ENCODE measurements at regions not wholly inside any gene's neighbourhood (a gene's known extent, or its start where the extent isn't known, plus 50 kb on each side); places are given as distances from the start of the nearest gene placed in this dataset.

DNA sequence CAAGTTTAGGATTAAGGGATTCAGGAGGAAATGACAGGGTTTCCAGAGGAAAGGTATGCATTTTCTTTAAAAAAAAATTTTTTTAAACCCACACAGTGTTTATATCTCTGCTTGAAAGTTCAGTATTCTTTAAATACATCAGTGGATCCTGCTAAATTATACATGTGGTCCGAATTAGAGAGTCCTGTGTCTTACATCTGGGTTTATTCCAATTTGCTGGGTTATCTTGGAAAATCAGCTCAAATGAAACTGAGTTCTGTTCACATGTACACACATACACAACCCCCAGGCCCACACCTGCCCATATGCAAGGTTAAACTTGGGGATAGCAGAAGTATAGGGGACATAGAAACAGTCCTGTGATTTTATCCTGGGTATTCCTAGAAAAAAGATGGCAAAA, 493.7 kb downstream of the ZNF608 start:
- no peak for DNase-seq

- no peak for DNase-seq
Measured at GRCh38 chr5:124252191-124252638, 494.2 kb downstream of the ZNF608 start.

DNA sequence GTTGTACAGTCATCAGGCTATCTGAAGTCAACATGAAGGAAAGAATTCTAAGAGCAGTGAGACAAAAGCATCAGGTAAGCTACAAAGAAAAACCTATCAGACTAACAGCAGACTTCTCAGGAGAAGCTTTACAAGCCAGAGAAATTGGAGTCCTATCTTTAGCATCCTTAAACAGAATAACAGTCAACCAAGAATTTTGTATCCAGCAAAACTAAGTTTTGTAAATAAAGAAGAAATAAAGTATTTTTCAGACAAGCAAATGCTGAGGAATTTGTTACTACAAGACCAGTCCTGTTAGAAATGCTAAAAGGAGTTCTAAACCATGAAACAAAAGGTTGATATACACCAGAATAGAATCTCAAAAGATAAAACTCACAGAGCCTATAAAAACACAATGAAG, 501.2 kb downstream of the ZNF608 start:
- no peak for DNase-seq

DNA sequence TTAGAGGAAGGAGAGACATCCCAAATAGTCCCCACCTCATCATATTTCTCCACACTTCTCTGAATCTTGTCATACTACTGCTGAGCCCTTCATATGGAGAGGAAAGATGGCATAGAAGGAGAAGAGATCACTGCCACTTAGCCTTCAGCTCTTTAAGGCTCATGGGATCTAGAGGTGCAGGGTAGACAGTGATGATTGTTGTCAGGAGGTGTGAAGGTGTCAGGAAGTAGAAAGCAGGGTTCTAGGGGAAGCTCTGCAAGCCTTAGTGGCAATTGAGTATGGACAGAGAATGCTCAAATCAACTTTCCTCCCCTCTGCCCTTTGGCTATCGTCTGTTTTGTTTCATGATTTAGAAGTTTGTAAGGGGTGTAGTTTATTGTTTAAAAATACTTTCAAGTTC, 505.7 kb downstream of the ZNF608 start:
- no peak for DNase-seq

DNA sequence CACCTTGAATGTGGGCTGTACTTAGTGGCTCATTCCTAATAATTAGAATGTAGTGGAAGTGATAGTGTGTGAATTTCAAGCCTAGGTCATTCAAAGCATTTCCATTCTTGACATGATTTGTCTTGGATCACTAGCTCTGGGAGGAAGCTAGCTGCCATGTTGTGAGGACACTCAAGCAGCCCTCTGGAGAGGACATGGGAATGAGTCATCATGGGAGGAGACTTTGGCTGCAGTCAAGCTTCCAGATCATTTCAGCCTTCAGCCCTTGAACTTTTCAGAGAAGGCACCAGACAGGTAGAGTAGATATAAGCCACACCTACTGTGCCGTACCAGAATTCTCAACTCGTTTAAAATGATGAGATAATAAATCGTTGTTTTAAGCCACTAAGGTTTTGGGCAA, 506.9 kb downstream of the ZNF608 start:
- no peak for DNase-seq

- DNase-seq = no peak
Measured at GRCh38 chr5:124238350-124238749, 508.1 kb downstream of the ZNF608 start.

DNA sequence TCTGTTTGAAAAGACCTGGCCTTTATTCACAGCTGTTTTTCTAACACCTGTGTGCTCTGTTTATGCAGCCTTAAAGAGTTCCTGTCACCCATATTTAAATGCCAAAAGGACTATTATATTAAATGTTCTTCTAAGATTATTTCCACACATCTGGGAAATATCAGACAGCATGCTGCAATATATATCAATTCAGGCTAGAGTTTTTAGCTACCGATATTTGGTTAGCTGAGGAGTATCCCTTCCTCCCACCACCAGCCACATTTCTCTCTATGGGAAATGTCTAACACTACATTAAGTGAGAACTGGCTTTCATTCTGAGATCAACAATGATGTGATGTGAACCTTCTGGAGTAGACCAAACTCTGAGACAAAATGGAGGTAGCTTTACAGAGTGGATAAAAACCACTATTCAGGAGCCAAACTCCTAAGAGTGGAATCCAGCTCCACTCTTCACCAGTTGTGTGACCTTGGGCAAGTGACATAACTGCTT, 509.2 kb downstream of the ZNF608 start:
- no peak for DNase-seq

DNA sequence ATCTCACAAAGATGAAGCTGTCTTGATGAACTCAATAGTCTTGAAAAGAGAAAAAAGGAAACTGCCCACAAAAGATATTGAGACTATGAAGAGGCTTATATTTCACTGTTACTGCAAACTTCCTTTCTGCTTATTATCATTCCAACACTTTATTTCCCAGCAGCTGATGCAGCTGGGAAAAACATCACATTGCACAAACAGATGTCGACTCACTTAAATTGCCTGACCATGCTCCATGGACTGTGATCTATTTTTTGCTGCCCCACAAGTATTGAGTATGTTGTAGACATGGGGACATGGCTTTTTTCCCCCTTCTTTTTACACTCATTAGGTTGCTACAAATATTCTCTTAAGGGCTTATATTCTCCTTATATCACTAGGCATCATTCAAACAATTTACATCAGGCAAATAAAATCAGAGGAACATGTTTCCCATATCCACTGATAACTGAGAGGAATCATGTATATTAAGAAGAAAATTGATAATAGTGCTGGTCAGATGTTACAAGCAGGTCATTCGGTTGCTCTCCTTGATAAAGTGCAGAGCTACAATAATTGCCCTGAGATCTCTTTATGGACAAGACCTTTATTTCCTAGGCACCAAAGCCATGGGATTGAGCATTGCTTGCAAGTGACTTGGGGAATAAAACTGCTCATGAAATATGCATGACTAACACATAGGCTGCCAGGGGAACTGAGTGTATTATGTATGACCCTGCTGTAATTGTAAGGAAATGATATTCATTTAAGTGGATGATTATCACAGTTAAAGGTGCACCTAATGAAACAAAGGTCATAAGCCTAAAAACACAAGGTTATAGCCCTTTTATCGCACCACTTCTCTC, 509.9 kb downstream of the ZNF608 start:
- no peak for DNase-seq

DNA sequence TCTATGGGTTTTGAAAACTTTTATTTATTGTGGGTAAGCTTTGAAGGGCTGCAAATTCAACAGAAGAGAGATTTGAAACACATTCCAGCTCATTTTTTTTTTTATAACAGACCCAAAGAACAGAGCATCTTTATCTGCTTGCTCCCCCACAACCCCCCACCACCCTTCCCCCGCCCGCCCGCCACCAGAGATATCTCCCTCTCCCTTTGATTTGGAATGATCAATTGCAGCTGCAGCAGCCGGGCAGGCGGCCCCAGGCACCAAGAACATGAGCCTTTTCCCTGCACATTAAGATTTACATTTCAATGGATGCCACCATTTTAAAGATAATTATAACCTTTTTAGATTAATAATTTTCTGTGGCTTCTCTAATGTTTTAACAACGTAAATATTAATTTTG, 510.9 kb downstream of the ZNF608 start:
- no peak for DNase-seq

- DNase-seq = no peak
Measured at GRCh38 chr5:124234770-124235562, 511.5 kb downstream of the ZNF608 start.

DNA sequence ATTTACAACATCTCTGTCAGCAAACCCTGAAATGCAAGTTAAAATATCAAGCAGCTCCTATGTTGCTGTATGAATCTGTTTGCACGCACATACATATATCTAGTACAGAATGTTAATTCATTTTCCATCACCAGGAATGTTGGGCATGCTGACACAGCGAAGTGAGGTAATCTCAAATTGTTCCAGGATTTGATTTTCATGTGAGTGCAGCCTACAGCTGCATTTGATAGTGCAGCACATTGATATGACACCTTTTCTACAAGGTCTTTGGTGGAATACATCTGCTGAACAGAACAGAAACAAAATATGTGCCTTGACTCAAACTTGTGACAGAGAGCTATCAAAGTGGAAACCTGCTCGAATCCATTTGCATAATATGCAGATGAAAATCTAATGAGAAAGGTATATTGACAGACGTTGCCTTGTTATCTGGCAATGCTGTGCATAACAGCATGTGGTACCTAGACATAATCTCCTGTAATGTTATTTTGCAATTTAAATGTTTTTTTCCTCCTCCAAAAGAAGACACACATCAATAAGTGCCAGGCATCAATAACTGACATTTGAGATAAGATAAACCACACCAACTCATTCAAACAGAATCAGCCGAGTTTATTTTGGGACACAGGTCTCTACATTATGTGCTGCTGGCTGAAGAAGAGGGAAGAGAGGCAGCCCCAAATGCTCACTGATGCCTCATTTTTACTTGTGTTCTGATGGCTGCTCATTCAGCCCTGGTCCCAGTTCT, 512.2 kb downstream of the ZNF608 start:
- no peak for DNase-seq

DNA sequence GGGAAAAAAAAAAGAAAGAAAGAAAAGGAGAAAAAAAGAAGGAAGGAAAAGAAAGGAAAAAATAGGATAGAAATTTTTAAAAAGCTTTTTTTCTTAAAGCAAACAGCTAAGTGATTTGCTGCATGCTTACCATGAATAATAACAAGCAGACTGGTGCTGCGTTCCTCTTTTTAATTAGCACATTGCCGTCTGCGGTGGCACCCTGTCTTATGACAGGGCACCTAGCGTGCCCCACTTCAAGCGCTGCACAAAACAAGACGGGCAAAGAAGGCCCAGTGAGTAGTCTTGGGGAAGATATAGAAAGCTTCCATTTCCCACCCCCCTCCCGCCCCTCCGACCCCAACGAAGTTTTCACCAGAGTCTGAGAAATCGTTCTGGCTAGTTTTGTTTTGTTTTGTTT, 513.9 kb downstream of the ZNF608 start:
- no peak for DNase-seq

- DNase-seq = no peak
Measured at GRCh38 chr5:124231802-124232201, 514.6 kb downstream of the ZNF608 start.

GRCh38 chr5:124231230-124231629, 515.2 kb downstream of the ZNF608 start:
- DNase-seq = no peak

DNA sequence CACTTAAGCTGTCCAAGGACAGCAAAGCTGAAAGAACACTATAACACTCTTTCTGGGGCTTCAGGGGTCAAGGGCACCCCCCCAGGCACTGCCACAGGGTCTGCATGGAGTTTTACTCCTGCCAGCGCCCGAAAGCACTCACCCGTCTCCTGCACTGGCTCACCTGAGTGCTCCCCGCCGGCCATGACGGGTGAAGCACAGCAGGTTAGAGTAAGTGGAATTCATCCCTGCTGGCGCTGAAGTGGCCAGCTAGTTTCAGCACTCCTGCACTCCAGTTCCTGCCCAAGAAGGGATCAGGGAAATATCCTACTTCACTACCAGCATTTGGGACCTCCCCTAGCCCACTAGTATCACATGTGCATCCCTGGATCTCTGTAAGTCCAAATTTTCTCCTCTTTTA, 516.0 kb downstream of the ZNF608 start:
- no peak for DNase-seq

DNA sequence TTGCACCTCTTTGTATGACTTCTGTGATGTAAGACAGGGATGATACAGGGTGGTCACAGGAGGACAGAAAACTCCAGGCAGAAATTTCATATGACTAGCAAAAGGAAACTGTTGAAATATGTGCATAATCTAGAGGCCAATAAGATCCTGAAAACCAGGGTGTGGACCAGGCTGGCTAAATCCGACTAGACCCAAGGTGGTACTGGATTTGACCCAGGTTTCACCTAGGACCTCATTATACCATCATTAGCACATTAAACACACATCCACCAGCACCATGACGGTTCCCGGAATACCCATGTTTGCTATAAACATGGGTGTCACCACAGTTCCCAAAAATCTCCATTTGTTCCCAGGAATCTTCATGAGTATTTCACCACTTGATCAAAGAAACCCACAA, 517.1 kb downstream of the ZNF608 start:
- no peak for DNase-seq

- DNase-seq = no peak
Measured at GRCh38 chr5:124227914-124228313, 518.5 kb downstream of the ZNF608 start.

DNA sequence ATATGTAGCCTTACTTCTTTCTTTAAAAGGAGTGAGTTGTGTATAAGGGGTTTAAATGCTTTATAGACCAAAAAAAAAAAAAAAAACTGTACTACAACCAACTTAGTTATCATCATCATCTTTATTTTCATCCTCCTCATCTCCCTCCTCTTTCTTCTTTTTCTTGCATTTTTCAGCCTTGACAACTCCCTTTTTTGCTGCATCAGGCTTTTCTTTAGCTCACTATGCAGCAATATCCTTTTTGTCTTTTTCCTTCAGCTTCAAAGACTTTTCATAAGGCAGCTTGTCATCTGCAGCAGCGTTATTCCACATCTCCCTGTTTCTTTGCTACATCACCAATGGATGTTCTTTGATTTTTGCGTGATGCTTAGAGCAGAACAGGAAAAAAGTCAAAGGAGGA, 526.0 kb downstream of the ZNF608 start:
- no peak for DNase-seq

DNA sequence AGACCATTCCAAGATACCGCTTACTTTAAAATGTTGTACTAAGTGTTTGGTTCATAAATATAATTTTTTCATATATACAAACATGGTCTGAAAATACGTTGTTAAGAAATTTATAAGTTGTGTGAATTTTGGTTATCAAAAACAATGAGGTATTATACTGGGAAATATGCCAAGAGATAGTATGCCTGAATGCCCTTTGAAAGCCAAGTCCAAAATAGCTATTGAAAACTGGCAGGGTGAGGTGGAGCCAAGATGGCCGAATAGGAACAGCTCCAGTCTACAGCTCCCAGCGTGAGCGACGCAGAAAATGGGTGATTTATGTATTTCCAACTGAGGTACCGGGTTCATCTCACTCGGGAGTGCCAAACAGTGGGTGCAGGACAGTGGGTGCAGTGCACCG, 533.5 kb downstream of the ZNF608 start:
- no peak for DNase-seq

- DNase-seq = no peak
Measured at GRCh38 chr5:124210111-124210910, 536.1 kb downstream of the ZNF608 start.

GRCh38 chr5:124207118-124207517, 539.3 kb downstream of the ZNF608 start:
- DNase-seq = no peak

- peak; percentile 44 for DNase-seq
Measured at GRCh38 chr5:124206540-124206939, 539.9 kb downstream of the ZNF608 start.
